Amniotic stem cell (primary cell): ENCODE measurements at regions not wholly inside any gene's neighbourhood (a gene's known extent, or its start where the extent isn't known, plus 50 kb on each side); places are given as distances from the start of the nearest gene placed in this dataset.
A peak's percentile ranks its signal among the peaks of the same experiment; 100 is the strongest.

Experiments used
- DNase-seq: peaks from one replicate; lab custom pipeline; 2025; lab: John Stamatoyannopoulos, UW

DNA sequence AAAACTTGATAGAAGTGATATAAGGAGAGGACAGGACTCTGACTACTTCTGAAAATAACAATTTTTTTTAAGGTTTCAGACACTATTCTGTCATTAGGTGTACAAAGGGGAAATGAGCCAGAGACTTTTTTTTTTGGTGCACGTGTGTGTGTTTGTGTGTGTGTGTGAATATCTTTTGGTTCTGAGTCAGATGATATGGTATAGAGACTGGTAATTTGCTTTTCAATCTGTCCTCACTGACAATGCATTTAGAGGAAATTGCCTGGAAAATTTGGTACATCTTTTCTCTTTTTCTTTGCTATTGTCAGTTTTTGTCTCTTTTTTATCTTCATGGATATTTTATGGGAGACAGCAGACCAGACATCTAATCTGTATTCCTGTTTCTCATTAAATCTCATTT, 59.3 kb downstream of the DDIT4L start:
- no peak for DNase-seq

DNA sequence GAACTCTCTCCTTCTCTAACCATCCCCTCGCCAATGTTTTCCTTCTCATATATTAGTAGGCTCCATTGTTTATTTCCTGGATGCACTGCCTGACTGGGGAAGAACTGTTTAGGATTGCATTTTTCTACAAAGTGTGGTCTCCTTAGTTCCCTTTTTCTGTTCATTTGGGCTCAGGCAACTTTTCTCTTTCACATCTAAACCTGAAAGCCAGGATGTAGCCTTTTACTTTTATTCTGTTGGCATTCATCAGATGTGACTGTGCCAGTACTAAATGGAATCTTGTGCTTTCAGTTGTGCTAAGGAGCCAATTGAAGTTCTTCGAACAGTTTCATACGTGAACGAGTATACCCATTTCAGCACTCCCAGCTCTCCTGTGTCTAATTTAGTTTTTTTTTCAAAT, 59.8 kb downstream of the DDIT4L start:
- no peak for DNase-seq

DNA sequence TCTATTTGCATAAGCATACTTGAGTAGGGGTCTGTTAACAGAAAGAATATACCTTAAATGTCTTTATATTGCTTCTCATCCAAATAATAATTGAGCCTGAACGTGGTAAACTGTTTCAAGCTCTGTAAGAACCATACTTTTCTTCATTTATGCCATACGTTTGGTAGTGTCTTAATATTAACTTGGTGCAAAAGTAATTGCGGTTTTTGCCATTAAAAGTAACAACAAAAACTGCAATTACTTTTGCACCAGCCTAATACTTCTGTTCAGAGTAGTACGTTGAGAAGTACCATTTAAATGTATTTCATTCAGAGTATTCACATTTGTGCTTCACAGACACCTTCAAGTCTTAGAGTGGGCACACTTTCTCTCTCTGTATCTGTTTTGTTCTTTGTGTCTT, 60.5 kb downstream of the DDIT4L start:
- no peak for DNase-seq

GRCh38 chr4:100128338-100128737, 61.9 kb downstream of the DDIT4L start:
- no peak for DNase-seq

DNA sequence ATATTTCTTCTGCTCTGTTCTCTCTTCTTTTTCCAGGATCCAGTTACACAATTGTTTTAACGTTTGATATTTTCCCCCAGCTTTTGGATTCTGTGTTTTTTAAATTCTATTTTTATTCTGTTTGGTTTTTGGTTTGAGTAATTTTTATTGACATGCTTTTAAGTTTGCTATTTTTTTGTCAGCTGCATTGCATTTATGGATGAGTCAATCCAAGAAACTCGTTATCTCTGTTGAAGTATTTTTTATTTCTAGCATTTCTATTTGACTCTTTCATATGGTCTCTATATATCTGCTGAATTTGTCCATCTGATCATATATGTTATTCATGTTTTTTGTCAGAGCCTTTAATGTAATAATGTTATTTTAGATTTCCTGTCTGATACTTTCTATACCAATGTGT, 65.6 kb downstream of the DDIT4L start:
- DNase-seq = no peak

- DNase-seq = no peak
These were observed 72.1 kb downstream of the DDIT4L start for GRCh38 chr4:100118181-100118580.

DNA sequence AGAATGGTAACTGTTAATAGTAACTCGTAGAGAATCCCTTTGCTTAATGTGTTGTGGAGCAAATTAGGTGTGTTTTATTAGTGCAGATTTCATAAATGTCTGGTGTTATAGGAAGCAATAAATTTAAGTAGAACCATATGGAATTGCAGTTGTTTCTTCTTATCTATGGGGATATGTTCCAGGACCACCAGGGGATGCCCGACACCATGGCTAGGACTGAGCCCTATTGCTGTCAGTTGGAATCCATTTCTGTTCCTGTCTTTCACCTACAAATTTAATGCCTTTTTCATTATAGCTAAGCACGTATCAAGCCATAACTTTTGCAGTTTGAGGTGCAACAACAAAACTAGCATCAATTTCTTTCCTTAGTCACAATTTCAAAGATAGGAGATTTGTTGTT, 72.5 kb downstream of the DDIT4L start:
- DNase-seq = no peak

GRCh38 chr4:100114909-100115308, 75.4 kb downstream of the DDIT4L start:
- DNase-seq = no peak

DNA sequence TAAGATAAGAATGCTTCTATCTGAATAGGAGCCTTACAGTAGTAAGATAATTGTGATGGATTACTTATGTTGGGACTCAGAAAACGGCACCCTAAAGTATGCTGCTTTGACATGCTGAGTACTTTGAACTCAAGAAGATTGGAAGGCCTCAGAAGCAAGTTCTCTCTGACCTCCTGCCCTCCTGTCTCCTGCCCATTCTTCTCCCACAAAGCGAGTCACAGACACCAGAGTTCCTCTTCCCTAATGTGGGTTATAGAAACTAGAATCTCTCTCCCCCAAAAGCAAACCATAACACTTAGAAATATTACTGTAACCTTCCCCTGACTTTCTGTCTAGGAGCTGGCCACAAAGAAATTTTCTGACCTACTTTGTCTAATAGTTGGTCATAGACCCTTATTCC, 76.5 kb downstream of the DDIT4L start:
- no peak for DNase-seq

DNA sequence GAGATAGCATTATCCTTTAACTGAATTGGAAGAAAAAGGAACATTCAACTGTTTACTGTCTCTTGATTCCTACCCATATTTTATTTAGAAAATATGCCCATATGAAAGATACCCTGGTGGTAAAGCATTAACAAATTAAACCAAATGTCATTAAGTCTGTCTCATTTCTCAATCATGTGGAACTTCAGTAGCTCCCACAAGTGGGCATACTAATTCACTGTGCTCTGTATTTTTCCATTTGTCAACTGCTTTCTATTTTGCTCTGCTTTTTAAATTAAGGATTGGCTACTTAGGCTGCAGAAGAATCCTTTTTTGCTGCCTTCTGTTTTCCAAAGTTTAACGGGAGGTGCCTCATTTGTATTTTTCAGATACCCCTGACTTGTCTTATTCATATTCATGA, 77.2 kb downstream of the DDIT4L start:
- no peak for DNase-seq

DNA sequence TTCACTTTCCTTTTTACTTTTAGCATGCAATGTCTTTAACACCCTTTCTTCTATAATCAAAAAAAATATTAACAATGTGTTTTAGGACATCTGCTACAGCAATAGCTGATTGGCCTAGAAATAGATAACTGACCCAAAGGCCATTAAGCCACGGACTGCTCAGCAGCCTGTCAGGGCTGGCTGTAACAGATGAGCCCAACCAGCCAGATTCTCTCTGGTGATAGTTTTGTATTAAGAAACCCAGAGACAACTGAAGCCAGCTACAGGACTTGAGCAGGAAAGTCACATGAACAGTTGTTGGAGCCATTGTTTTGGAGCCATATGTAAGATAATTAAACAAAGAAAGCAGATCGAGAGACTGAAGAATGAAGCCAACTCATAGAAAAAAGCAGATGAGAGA, 80.3 kb downstream of the DDIT4L start:
- DNase-seq = no peak

DNA sequence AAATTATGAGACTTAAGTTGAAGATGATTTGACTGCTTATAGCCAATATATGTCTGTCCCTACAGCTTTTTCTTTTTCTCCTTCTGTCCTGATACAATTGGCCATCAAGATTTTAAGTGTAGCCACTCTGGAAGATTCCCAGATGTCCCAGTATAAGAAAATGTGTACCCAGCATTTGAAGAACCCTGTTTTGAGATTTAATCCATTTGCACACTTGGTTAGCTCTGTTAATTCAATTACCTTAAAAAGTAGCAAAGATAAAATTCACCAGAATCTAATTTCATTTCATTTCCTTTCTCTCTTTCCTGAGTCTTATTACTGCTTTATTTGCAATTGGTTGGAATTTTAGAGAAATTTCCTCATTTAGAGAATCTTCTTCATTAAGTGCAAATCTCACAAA, 81.4 kb downstream of the DDIT4L start:
- DNase-seq = no peak

- DNase-seq = no peak
These were observed 83.3 kb downstream of the DDIT4L start for GRCh38 chr4:100106982-100107381.

GRCh38 chr4:100103671-100104070, 86.6 kb downstream of the DDIT4L start:
- no peak for DNase-seq

- no peak for DNase-seq
These were observed 89.3 kb downstream of the DDIT4L start for GRCh38 chr4:100100985-100101384.

DNA sequence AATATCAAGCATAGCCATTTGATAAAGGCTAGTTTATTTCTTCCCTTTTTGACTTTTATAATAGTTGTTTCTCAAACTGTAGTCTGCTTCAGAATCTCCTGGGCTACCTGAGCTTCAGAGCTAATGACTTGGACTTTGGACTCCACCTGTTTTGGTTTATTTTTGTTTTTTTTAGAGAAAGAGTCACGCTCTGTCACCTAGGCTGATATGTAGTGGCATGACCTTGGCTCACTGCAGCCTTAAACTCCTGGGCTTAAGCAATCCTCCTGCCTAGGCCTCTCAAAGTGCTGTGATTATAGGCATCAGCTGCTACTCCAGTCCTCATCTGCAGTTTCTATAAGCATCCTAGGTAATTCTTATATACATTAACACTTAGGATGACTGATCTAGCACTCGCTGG, 90.5 kb downstream of the DDIT4L start:
- DNase-seq = no peak

GRCh38 chr4:100098681-100099080, 91.6 kb downstream of the DDIT4L start:
- DNase-seq = no peak

- DNase-seq = no peak
These were observed 92.2 kb downstream of the DDIT4L start for GRCh38 chr4:100098011-100098545.

DNA sequence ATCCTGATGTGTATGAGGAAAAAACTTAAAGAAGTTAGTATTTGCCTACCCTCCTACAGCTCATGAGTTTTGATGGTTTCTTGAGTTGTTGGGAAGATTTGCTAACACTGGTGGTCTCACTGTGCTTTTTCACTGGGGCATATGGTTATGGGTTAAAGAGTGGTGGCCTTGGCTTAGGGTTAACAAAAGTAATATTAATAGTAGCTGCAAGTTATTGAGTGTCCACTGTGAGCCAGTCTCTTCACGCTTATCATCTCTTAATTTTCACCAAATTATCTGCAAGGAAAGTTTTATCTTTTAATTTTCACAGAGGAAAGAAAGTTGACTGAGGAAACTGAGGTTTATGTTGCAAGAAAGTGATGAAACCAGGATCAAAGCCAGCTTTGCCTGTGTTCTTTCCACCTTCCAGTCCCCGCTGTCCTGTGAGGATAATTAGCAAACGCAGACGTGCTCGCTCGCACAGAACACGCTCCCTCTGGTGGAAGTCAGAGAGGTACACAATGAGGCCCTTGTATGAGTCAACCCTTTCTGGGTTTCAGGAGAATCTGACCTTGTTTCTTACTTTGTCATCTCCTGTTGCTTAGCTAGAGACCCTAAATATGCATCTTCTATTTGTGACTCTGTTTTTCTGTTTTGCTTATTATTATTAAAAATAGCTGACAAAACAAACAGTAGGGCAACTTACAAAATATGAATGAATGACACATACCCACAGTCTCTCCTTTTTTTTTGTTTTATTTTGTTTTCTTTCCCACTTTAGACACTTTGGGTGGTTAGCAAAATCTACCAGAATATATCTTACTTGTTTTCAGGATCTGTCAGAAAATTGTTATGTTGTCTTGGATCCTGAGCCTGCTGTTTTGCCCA, 94.3 kb downstream of the DDIT4L start:
- peak; percentile 46 for DNase-seq

DNA sequence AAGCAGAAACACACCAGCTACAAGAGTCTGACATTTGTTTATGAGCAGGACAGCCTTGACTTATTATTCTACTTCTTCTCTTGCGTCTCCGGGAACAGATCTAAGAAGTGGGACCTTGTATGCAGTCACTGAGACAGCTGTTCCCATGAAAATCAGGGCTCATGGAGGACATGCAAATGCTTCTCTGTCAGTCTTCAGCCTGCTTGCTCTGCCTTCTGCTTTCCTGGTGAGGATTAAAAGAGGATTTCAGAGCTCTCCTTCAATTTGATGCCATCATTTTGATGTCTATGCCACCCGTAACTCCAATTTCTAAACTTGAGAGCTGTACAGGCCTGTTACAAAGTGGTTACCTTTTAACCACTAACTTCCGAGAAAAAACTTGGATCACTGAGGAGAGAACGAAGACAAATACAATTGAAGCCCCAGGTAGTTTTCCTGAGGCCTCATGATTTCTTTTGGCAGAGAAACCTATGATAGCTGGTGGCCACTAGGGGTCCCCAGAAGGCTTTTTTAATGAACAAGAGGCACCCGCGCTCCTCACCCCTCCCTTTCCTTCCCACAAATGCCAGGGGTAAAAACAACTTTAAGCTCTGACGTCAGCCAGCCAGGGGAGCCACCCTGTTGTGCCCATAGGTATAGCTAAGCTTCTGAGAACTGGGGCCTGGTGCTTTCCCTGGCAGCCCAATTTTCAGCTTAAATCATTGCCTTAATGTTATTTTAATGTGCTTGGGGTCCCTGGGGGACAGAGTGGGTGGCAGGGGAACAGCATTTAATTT, 97.0 kb downstream of the DDIT4L start:
- peak; percentile 89 for DNase-seq

DNA sequence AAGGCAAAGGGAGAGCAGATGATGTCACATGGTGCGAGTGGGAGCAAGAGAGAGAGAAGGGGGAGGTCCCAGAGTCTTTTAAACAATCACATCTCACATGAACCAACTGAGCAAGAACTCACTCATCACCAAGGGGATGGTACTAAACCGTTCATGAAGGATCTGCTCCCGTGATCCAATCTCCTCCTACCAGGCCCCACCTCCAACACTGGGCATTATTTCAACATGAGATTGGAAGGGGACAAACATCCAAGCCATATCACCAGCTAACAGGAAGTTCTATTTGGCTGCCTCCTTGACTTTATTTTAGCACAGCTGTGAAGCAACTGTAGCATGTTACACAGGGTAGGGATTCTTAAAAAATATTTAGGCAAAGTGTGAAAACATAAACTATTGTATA, 102.5 kb downstream of the DDIT4L start:
- no peak for DNase-seq

GRCh38 chr4:100086766-100087431, 103.4 kb downstream of the DDIT4L start:
- DNase-seq = no peak

GRCh38 chr4:100084892-100085291, 105.4 kb downstream of the DDIT4L start:
- no peak for DNase-seq
